MM.1S (cell line): ENCODE measurements at regions not wholly inside any gene's neighbourhood (a gene's known extent, or its start where the extent isn't known, plus 50 kb on each side); places are given as distances from the start of the nearest gene placed in this dataset.
"Not testable (repeated sequence)": the region's sequence is repeated elsewhere in the genome, so short reads cannot be mapped to it uniquely, and the experiment has no call there.

Experiments used
- EZH2 ChIP-seq: fragments of 300-600 bp; sonication (generic); optimal IDR thresholded peaks from 2 replicates; pipeline ENCODE3; 2017; ENCODE audit warnings: low read depth, mild to moderate bottlenecking, antibody characterized with exemption, low read length, mixed read lengths
- TF ChIP-seq, protein P1 (sequence below): fragments of 300-600 bp; sonication (generic); IDR thresholded peaks from 2 replicates; pipeline ENCODE4 v1.5.1; 2016; ENCODE audit warnings: antibody characterized with exemption, low read length, mixed read lengths

DNA sequence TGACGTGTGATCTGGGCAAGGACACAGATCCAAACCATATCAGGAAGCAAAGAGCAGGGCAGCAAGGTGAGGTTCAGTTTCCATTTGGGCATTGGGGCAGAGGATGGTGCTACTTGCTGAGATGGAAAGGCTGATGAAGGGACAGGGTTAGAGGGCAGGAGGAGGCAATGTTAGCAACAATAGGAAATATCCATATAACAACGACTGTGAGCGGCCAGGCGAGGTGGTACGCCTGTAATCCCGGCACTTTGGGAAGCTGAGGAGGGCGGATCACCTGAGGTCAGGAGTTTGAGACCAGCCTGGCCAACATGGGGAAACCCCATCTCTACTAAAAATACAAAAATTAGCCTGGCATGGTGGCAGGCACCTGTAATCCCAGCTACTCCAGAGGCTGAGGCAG, 144.5 kb downstream of the IRX5 start:
- TF ChIP-seq EZH2: not testable (repeated sequence)
- TF ChIP-seq, protein P1, sequence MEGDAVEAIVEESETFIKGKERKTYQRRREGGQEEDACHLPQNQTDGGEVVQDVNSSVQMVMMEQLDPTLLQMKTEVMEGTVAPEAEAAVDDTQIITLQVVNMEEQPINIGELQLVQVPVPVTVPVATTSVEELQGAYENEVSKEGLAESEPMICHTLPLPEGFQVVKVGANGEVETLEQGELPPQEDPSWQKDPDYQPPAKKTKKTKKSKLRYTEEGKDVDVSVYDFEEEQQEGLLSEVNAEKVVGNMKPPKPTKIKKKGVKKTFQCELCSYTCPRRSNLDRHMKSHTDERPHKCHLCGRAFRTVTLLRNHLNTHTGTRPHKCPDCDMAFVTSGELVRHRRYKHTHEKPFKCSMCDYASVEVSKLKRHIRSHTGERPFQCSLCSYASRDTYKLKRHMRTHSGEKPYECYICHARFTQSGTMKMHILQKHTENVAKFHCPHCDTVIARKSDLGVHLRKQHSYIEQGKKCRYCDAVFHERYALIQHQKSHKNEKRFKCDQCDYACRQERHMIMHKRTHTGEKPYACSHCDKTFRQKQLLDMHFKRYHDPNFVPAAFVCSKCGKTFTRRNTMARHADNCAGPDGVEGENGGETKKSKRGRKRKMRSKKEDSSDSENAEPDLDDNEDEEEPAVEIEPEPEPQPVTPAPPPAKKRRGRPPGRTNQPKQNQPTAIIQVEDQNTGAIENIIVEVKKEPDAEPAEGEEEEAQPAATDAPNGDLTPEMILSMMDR: not testable (repeated sequence)
